DMS153 (cell line): ENCODE measurements at regions not wholly inside any gene's neighbourhood (a gene's known extent, or its start where the extent isn't known, plus 50 kb on each side); places are given as distances from the start of the nearest gene placed in this dataset.
A peak's percentile ranks its signal among the peaks of the same experiment; 100 is the strongest.

Experiments
- DNase-seq: peaks from one replicate; lab custom pipeline; 2025; lab: John Stamatoyannopoulos, UW

GRCh38 chr18:73962256-73962655 is 185.4 kb downstream of the FBXO15 start:
- no peak for DNase-seq

- DNase-seq = no peak
These were observed 185.8 kb downstream of the FBXO15 start for GRCh38 chr18:73961804-73962203.

GRCh38 chr18:73959352-73959751 is 188.3 kb downstream of the FBXO15 start:
- no peak for DNase-seq

DNA sequence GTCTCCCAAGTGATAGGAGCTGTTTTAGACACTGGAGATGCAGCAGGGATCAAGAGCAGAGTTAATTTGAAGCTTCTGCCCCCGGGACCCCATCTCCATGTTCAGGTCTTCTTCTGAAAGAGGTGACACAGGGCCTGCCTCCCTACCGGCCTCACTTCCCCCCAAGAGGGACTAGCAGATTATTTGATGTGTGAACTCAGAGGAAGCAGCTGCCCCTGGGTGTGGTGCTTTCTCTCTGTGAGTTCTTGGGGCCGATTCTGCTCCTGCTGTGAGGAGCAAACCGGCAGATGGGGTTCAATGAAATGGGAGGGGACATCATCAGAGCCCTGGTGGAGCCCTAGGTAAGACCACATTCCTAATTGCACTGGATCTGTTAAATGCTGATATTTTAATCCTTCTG is 193.4 kb downstream of the FBXO15 start:
- DNase-seq = no peak

DNA sequence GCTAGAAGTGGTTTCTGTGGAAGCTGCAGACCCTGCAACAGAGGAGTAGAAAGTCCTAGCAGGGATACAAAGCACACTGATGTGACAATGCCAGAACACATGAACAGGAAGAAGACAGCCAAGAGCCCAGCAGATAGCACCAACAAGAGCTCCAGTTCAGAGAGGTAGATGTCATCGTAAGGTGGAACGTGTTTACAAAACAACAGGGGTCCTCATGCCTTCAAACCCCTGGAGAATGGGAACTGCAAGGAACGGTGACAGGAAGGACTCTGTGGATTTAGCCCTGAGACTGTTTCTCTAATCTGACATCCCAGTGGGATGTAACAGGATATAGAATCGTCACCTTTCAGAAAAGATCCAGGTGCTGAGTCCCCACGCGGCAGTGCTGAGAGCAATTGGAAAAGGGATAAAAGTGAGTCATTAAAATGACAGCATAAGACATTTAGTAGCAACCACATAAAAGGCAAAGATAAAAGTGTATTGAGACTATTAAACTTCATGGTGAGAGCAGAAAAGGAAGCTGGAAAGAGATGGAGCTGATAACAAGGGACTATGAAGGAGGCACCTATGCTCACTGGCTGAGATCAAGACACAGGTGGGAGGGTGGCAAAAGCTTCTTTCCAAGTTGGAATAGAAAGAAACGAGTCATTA is 195.2 kb downstream of the FBXO15 start:
- DNase-seq = no peak

- no peak for DNase-seq
These were observed 197.4 kb downstream of the FBXO15 start for GRCh38 chr18:73950116-73950700.

GRCh38 chr18:73948497-73948896 is 199.1 kb downstream of the FBXO15 start:
- DNase-seq = no peak

GRCh38 chr18:73948084-73948483 is 199.6 kb downstream of the FBXO15 start:
- no peak for DNase-seq

DNA sequence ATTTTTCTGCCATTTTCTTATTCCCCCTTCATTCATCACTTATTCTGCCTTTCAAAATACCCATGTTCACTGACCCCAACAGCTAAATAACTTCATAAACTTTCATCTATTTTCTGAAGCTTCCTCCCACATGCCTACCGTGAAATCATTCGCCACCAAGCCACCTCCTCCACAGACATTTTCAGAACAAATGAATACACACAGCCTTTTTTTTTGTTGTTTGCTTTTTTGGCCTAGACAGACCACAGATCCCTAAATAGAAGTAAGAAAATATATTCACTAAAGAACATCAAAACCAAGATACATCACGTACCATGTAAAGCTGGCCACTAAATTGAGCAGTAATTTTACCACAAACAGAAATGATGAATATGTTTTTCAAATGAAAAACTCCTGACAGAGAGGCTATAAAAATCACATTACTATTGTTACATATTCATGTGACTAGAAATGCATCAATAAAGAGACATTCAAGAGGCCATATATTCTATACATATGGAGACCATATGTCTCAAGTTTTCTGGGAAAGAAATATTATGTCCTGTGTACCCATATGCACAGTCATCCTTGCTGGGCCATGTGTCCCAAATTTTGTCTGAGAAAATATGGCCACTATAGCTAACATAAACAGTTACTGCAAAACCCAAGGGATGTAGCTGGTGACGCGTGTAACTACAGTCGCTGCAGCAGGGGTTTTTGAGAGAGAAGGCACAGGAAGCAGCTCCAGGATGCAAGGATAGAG is 200.3 kb downstream of the FBXO15 start:
- DNase-seq = peak; percentile 12

DNA sequence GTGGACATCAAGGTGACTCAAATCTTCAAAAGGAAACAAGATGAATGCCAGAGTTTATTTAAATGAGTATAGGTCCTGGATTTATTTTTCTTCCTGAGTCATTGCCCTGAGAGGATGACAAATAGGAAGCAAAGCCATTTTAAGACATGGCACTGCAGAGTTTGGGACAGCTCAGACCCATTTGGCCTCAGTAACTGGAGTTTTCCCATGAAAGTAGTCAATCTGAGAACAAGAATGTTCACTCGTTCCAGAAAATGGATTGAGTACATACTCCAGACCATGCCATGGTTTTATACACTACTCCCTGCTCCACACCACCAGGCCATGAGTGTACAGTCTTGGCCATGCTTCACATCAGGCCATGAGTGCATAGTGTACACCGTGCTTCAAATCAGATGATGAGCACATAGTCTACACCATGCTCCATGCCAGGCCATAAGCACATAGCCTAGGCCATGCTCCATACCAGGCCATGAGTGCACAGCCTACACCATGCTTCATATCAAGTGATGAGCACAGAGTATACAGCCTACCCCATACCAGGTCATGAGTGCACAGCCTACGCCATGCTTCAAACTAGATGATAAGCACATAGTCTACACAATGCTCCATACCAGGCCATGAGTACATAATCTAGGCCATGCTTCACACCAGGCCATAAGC is 202.4 kb downstream of the FBXO15 start:
- DNase-seq = no peak

- DNase-seq = no peak
These were observed 202.9 kb downstream of the FBXO15 start for GRCh38 chr18:73944715-73945114.

DNA sequence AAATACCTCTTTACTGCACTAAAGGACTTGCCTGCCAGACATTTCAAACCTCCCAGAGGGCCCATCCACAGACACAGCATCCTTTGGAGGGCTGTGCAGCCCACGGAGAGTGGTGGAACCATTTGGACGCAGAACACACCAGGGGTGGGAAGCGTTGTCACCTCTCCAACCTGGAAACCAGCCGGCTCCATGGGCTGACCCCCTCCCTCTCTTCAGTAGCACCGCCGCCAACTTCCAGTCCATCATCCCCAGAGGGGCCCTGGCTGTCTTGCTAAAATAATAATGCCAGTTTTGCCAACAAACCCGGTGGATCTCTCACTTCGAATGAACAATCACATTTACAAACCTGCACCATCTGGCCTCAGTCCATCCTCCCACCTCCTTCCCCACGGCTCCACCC is 203.9 kb downstream of the FBXO15 start:
- no peak for DNase-seq

GRCh38 chr18:73942956-73943355 is 204.7 kb downstream of the FBXO15 start:
- DNase-seq = no peak

DNA sequence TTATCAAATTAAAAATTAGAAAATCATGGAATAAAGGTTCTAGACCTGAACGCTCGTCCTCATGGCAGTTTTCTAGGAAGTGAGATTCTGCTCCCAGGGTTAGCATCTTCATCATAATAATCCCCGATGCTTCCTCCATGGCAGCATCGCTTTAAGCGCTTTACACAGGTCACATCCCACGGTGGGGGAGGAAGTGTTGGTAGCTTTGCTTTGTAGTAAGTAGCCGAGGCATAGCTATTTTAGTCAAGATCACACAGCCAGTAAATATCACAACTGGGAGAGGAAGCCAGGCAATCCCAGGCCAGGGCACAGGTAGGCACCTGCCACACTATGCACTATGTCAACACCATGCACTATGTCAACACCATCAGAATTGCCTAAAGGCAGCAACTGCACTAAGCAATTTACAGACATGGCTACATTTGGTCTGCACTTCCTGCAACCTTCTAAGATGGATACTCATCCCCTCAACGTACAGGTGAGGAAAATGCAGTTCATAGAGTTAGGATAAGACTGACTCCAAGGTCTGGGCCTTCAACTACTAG is 205.5 kb downstream of the FBXO15 start:
- DNase-seq = peak; percentile 95

GRCh38 chr18:73940721-73941120 is 206.9 kb downstream of the FBXO15 start:
- DNase-seq = no peak

DNA sequence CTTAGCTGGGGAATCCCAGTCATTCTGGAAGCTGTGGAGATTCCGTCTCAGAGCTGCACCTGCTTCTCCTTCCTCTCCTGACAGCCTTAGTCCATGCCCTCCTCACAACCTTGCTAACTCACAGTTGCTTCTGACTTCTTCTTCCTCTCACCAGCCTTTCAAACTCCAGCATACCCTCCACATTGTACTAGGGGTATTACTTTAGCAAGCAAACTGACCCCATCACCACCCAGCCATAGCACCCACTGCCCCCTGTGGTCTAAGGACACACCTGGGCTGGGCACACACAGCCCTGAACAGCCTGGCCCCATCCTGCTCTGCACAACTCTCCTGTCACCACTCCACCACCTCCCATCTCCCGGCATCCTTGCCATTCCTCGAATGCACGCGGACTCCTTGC is 208.2 kb downstream of the FBXO15 start:
- no peak for DNase-seq

GRCh38 chr18:73933685-73934084 is 213.9 kb downstream of the FBXO15 start:
- no peak for DNase-seq

DNA sequence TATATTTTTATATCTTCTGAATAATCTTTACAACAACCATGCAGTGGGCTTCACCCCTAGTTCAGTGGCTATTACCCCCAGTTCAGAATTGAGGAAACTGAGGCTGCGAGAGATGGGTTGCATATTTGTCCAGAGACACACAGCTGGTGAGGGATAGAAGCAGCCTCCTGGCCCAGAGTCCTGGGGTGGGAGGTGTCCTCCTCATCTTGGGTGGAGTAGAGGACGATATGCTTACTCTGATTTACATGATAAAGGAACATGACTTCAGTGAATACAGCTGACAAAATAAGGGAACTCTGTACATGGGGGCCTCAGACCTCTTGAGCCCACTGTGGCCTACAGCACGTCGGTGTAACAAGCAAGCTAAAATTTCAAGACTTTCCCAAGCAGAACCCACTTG is 214.7 kb downstream of the FBXO15 start:
- DNase-seq = no peak

DNA sequence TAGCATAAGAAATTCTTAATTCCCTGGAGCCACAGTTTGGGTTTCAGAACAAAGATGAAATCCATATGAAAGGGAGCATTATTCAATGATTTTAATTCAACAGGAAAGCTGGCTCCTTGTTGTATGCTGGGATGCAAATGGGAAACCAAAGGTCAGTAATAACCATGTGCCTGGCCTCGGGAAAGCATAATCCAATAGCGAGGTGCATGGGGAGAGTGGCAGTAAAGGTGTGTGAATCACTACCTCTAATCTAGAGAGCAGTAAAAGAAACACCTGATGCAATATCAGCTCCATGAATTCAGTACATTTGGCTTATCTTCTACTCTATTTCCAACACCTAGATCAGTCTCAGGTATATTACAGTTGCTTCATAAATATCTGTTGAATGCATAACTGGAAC is 220.1 kb downstream of the FBXO15 start:
- no peak for DNase-seq

DNA sequence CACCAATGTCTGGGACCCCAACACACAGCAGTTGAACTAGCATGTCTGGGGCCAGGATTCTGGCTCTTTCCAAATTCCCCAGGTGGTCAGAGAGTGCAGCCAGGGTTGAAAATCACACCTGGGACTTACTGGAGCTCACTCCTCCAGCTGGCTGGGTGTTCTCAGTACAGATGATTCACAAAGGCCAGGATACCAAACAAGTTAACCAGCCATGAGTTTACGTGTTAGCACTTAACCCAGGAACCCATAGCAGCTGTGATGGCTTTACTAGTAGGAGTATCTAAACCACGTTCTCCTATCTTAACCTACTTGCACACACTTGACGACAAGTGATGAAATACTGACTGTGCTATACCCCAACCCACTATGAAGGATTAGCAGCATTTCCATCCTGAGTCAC is 222.8 kb downstream of the FBXO15 start:
- no peak for DNase-seq

DNA sequence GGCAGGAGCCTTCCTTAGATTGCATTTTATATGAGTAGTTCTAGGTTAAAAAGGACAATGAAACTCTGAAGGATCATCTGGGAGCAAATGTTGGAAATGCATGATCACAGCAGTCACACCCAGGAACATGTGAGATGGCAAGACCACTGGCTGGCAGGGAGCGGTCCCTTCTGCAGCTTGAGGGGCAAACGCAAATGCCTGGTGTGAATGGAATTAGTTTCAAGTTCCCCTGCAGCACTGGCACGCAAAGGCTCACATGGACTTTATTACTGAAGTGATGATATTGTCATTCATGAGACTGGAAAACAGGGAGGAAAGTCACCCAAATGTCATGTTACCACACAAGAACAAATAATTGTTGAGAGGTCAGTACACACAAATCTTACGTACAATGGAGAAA is 223.3 kb downstream of the FBXO15 start:
- no peak for DNase-seq

DNA sequence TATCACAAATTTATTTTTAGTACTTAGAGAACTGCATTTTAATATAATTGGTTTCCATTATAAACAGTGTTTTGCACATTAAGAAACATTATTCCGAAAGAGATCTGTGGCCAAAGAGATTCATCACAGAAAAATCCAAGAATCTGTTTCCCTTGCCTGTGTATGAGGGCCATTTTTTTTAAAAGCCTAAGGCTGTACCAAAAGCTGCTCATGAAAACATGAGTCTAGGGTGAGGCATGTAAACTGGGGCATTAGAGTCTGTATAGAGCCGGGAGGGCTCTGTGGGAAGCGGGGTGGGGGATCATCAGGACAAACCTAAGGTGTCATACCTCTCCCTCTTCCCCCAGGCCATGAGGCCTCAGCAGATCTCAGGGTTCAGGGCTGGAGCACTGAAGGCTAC is 223.8 kb downstream of the FBXO15 start:
- DNase-seq = no peak

DNA sequence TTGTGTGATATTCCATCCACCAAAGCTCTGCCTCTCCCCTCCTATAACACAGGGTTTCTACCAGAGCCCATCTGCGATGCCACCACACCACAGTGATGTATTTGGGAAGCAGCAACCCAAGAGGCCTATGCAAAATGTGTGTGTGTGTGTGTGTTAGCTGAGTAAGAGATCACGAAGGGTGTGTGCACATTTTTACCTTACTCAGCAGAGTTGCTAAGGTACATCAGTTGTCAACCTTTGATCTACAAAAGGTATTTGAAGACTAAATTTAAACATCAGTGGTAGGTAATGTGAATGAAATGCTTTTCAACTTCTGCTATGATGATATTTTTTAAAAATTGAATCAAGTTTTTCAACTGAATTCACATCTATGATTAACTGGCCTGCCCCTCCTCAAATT is 227.6 kb downstream of the FBXO15 start:
- no peak for DNase-seq
